ENCODE measurements at regions not wholly inside any gene's neighbourhood (a gene's known extent, or its start where the extent isn't known, plus 50 kb on each side); places are given as distances from the start of the nearest gene placed in this dataset.

- TF ChIP-seq CTCF (IDR thresholded peaks at IDR 0.05) (no peak), EZH2 (IDR thresholded peaks at IDR 0.05; ENCODE audit: borderline replicate concordance, insufficient read depth, low read depth, low read length, poor library complexity, severe bottlenecking) (no peak)
These were observed 431.2 kb downstream of the GASK1B start for GRCh38 chr4:157741642-157742041.

Measured in B cell (primary cell).